Keratinocyte (primary cell): ENCODE measurements at regions not wholly inside any gene's neighbourhood (a gene's known extent, or its start where the extent isn't known, plus 50 kb on each side); places are given as distances from the start of the nearest gene placed in this dataset.

Experiments used
- CTCF ChIP-seq, 3 experiments: IDR thresholded peaks in 1 of 3; conservative IDR thresholded peaks in 1 of 3; optimal IDR thresholded peaks in 1 of 3; 2 replicates in 2 of 3; 3 replicates in 1 of 3; pipeline versions ENCODE3 to v1.5.1; 2011; ENCODE audit warnings: low read length in 3 of 3, mild to moderate bottlenecking in 3 of 3, moderate library complexity in 2 of 3, control low read depth in 1 of 3, inconsistent platforms in 1 of 3; ENCODE audit not compliant: insufficient read depth in 2 of 3; ENCODE audit errors: extremely low read depth in 1 of 3
- EZH2 ChIP-seq: IDR thresholded peaks from one replicate; pipeline ENCODE4 v1.6.1; 2012; ENCODE audit warnings: inconsistent platforms, mild to moderate bottlenecking, low read length, moderate library complexity

DNA sequence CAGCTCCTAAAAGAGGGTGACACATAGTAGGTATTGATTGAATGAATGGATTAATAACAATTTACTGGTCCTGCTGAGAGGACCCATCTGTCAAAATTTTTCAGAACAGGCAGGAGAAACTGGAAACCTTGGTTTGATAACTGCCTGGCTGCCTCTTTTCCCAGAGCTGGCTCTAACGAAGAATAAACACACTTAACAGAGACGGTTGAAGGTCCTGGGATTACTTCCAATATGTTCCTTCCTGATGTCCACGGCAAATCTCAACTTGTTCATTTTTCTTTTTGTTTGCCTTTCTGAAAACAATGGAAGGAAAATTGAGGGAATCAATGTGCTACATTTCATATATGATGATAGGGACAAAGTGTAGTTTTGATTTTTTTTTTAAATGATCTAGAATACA lies 76.5 kb upstream of the SYT13 start:
- no peak for TF ChIP-seq CTCF (optimal IDR thresholded peaks at IDR 0.05 in 1 of 3, IDR thresholded peaks at IDR 0.05 in 1 of 3, conservative IDR thresholded peaks at IDR 0.05 in 1 of 3; ENCODE audit: extremely low read depth in 1 of 3, insufficient read depth in 2 of 3, low read length in 3 of 3)
- no peak for TF ChIP-seq EZH2
